ENCODE measurements at regions not wholly inside any gene's neighbourhood (a gene's known extent, or its start where the extent isn't known, plus 50 kb on each side); places are given as distances from the start of the nearest gene placed in this dataset.
A peak's percentile ranks its signal among the peaks of the same experiment; 100 is the strongest.

DNA sequence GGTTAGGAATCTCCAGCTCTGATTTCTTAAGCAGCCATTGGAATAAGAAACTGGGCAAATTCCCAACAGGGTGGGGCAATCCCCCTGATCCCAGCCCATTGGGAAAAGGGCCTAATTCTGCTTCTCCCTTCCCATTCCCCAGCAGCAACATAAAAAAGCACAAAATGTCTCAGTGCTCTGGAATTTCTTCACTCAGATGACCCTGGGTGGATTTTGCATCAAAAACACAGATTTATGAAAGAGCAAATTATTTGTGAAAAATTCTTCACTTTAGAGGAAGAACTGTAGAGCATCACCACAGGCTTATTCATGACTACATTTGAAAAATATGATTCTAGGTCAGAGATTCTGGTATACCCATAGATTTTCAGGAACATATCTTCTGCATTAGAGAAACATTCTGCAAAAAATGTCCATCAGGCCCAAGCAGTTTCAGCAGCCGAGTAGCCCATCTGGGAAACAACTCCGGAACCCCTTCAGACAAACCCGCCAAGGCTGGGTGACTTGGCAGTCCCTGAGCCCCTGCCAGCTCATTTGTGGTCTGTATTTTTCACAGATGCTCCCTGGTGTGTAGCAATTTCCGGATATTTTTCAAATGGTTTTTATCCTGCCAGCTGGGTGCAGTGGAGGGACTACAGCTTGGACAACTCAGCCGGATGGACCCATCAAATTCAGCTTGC is 102.1 kb upstream of the RANBP3L start:
- H3K4ac ChIP-seq (ENCODE audit: low read depth, low read length): no peak overlapping the region
- no peak overlapping the region for H2BK15ac ChIP-seq (ENCODE audit: low read depth, low read length)
- DNase-seq (peak; percentile 32), ATAC-seq (ENCODE audit: low read depth) (peak; percentile 35)
- H4K8ac ChIP-seq (ENCODE audit: low read depth in 2 of 2, low read length in 2 of 2): no peak overlapping the region
- no peaks in the 10 kb centered on the region; the same call in 1 of the 2 replicates for H3K4me1 ChIP-seq (ENCODE audit: control insufficient read depth, insufficient read depth, low read length)
- CTCF ChIA-PET: no interaction called here
- no peak overlapping the region for H3K4me3 ChIP-seq (ENCODE audit: insufficient read depth, low read depth, low read length)
- no peak overlapping the region for H4K91ac ChIP-seq (ENCODE audit: insufficient read depth, low read depth, low read length)
- no peak overlapping the region for H3K23ac ChIP-seq (ENCODE audit: low read depth, low read length)
- POLR2A ChIA-PET (ENCODE audit: unreplicated experiment): no interaction called here
- no peak for TF ChIP-seq CEBPB (IDR thresholded peaks at IDR 0.05; ENCODE audit: low read depth, low read length)
- no peak for TF ChIP-seq MXI1 (IDR thresholded peaks at IDR 0.05; ENCODE audit: borderline replicate concordance, low read depth, low read length)
- TF ChIP-seq FOS (IDR thresholded peaks at IDR 0.05; ENCODE audit: low read depth, low read length): no peak
- no peak for TF ChIP-seq RCOR1 (IDR thresholded peaks at IDR 0.05; ENCODE audit: insufficient replicate concordance, low read length)
- no peak for TF ChIP-seq MAFK (IDR thresholded peaks at IDR 0.05; ENCODE audit: low read depth, low read length)
- H3K9me3 ChIP-seq (ENCODE audit: control insufficient read depth, insufficient read depth, low read length): no peaks in the 10 kb centered on the region
- no peak overlapping the region for H2AK5ac ChIP-seq (ENCODE audit: low read depth, low read length)
- H3K27me3 ChIP-seq (ENCODE audit: control insufficient read depth, insufficient read depth, low read length): peaks cover 4% of the 10 kb centered on the region
- H2AK9ac ChIP-seq (replicated peaks; ENCODE audit: low read depth, low read length, poor library complexity): no peak overlapping the region
- in situ Hi-C loops (cut with MboI; ENCODE audit: low sequenced_read_pairs) (no loop called here), intact Hi-C loops (cut with micrococcal nuclease) (no loop called here), dilution Hi-C loops (cut with HindIII; ENCODE audit: low sequenced_read_pairs, unreplicated experiment) (no loop called here)
- no peak overlapping the region for H4K5ac ChIP-seq (ENCODE audit: low read depth, low read length)
- no peaks in the 10 kb centered on the region for H3K36me3 ChIP-seq (ENCODE audit: control insufficient read depth, insufficient read depth, low read length)
- H3K9me1 ChIP-seq (ENCODE audit: insufficient read depth, low read length): 0 out of 2 replicates have a peak, but pooled peaks cover 3% of the 10 kb centered on the region
- BruUV-seq (replicated peaks): no TSS peak
- H2BK20ac ChIP-seq (ENCODE audit: low read depth, low read length): no peak overlapping the region
- no peak overlapping the region for H2BK5ac ChIP-seq (ENCODE audit: low read depth, low read length, poor library complexity, severe bottlenecking)
- no peak overlapping the region for H2BK120ac ChIP-seq (ENCODE audit: low read depth, low read length)
- H3K9ac ChIP-seq (ENCODE audit: low read depth, low read length): no peak overlapping the region
- H2AFZ ChIP-seq (replicated peaks; ENCODE audit: low read length, poor library complexity): no peak overlapping the region
- WGBS, 2 experiments (ENCODE audit: extremely low coverage in 2 of 2, insufficient read length in 1 of 2): no CpG with 5 or more reads among the region's 5 CpGs
- H3K79me1 ChIP-seq (ENCODE audit: low read depth in 1 of 2, low read length in 2 of 2): no peaks in the 10 kb centered on the region
- H3K4me2 ChIP-seq (ENCODE audit: low read depth, low read length): no peak overlapping the region
- no peak overlapping the region for H3K14ac ChIP-seq (replicated peaks; ENCODE audit: low read depth, low read length)
- H3K27ac ChIP-seq (ENCODE audit: insufficient read depth, low read length): no peak overlapping the region
- no peaks in the 10 kb centered on the region for H4K20me1 ChIP-seq (ENCODE audit: insufficient read depth, low read length)
- H3K18ac ChIP-seq (ENCODE audit: low read depth, low read length): no peak overlapping the region
- no peak overlapping the region for H3K56ac ChIP-seq (ENCODE audit: extremely low read depth, insufficient read depth, low read length)

Measured in IMR-90 (cell line).